ENCODE measurements at regions not wholly inside any gene's neighbourhood (a gene's known extent, or its start where the extent isn't known, plus 50 kb on each side); places are given as distances from the start of the nearest gene placed in this dataset.

DNA sequence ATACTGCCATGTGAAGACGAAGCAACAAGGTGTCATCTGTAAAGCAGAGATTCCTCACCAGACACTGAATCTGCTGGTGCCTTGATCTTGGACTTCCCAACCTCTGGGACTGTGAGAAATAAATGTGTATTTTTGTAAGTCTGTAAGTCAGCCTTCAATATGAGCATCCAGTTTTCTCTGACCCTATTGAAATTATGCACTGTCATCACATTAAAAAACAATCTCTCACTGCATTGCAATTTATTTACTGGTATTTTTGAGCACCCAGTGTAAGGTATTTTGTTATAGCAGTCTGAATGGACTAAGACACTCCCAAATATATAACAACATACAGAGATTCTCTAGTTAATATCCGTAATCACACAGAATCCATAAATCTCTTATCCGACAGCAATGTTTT is 77.5 kb upstream of the CDK6 start:
- TF ChIP-seq, protein P1, sequence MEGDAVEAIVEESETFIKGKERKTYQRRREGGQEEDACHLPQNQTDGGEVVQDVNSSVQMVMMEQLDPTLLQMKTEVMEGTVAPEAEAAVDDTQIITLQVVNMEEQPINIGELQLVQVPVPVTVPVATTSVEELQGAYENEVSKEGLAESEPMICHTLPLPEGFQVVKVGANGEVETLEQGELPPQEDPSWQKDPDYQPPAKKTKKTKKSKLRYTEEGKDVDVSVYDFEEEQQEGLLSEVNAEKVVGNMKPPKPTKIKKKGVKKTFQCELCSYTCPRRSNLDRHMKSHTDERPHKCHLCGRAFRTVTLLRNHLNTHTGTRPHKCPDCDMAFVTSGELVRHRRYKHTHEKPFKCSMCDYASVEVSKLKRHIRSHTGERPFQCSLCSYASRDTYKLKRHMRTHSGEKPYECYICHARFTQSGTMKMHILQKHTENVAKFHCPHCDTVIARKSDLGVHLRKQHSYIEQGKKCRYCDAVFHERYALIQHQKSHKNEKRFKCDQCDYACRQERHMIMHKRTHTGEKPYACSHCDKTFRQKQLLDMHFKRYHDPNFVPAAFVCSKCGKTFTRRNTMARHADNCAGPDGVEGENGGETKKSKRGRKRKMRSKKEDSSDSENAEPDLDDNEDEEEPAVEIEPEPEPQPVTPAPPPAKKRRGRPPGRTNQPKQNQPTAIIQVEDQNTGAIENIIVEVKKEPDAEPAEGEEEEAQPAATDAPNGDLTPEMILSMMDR (IDR thresholded peaks at IDR 0.05; ENCODE audit: low read depth, low read length) = no peak
- no peak for TF ChIP-seq POLR2A (IDR thresholded peaks at IDR 0.05; ENCODE audit: extremely low read depth, insufficient read length)
